Mesendoderm (in vitro differentiated cells): ENCODE measurements at regions not wholly inside any gene's neighbourhood (a gene's known extent, or its start where the extent isn't known, plus 50 kb on each side); places are given as distances from the start of the nearest gene placed in this dataset.

Experiments
- DNase-seq: peaks from one replicate; pipeline ENCODE4 v3.0.0; 2013
- H2AK5ac ChIP-seq: 2 replicates; pipeline ENCODE4 v1.6.1; 2013; ENCODE audit warnings: low read length, inconsistent platforms
- H2BK120ac ChIP-seq: 2 replicates; pipeline ENCODE4 v1.6.1; 2013; ENCODE audit warnings: low read depth, mild to moderate bottlenecking, low read length, moderate library complexity, mixed read lengths
- H2BK15ac ChIP-seq: replicated peaks from 2 replicates; pipeline ENCODE4 v1.6.1; 2013; ENCODE audit warnings: low read depth, mild to moderate bottlenecking, moderate library complexity
- H2BK5ac ChIP-seq: 2 replicates; pipeline ENCODE4 v1.6.1; 2013; ENCODE audit warnings: low read length, inconsistent platforms
- H3K18ac ChIP-seq: 2 replicates; pipeline ENCODE4 v1.6.1; 2013; ENCODE audit warnings: mild to moderate bottlenecking, low read length, mixed read lengths
- H3K23ac ChIP-seq: one replicate; pipeline ENCODE4 v1.6.1; 2013; ENCODE audit warnings: low read length
- H3K27ac ChIP-seq: 2 replicates; pipeline ENCODE4 v1.5.1; 2013; ENCODE audit warnings: low read depth, mild to moderate bottlenecking, inconsistent platforms, low read length, moderate library complexity
- H3K27me3 ChIP-seq: 2 replicates; pipeline ENCODE4 v1.6.1; 2013; ENCODE audit warnings: low read length, control low read depth, mild to moderate bottlenecking, inconsistent platforms; ENCODE audit not compliant: insufficient read depth, poor library complexity
- H3K36me3 ChIP-seq: 2 replicates; pipeline ENCODE4 v1.6.1; 2013; ENCODE audit warnings: low read length, inconsistent platforms; ENCODE audit not compliant: control insufficient read depth, insufficient read depth
- H3K4ac ChIP-seq: one replicate; pipeline ENCODE4 v1.6.1; 2013; ENCODE audit warnings: low read depth, mild to moderate bottlenecking, low read length, moderate library complexity
- H3K4me1 ChIP-seq: 2 replicates; pipeline ENCODE4 v1.6.1; 2013; ENCODE audit warnings: low read depth, low read length, inconsistent platforms; ENCODE audit not compliant: control insufficient read depth
- H3K4me2 ChIP-seq: 2 replicates; pipeline ENCODE4 v1.6.1; 2013; ENCODE audit warnings: low read length
- H3K4me3 ChIP-seq: 2 replicates; pipeline ENCODE4 v1.5.1; 2013; ENCODE audit warnings: mild to moderate bottlenecking, low read length
- H3K56ac ChIP-seq: one replicate; pipeline ENCODE4 v1.6.1; 2013; ENCODE audit warnings: low read length
- H3K79me1 ChIP-seq: 2 replicates; pipeline ENCODE4 v1.6.1; 2013; ENCODE audit warnings: low read length, inconsistent platforms
- H3K79me2 ChIP-seq: 2 replicates; pipeline ENCODE4 v1.6.1; 2013; ENCODE audit warnings: mild to moderate bottlenecking, low read length; ENCODE audit not compliant: control insufficient read depth, insufficient read depth
- H3K9ac ChIP-seq: 2 replicates; pipeline ENCODE4 v1.6.1; 2013; ENCODE audit warnings: low read length, inconsistent platforms
- H4K5ac ChIP-seq: one replicate; pipeline ENCODE4 v1.6.1; 2013; ENCODE audit warnings: low read length
- H4K8ac ChIP-seq: one replicate; pipeline ENCODE4 v1.6.1; 2013; ENCODE audit warnings: low read depth, mild to moderate bottlenecking, control low read depth, low read length, moderate library complexity
- WGBS: extraction: QIAGEN DNeasy Blood & Tissue Kit; methylation state at CpG from one replicate; pipeline ENCODE4 v1.1.7; 2013; ENCODE audit warnings: low lambda C conversion rate, missing lambda C conversion rate; ENCODE audit not compliant: insufficient coverage; ENCODE audit errors: extremely low coverage; 5-methylcytosine and 5-hydroxymethylcytosine counted together

DNA sequence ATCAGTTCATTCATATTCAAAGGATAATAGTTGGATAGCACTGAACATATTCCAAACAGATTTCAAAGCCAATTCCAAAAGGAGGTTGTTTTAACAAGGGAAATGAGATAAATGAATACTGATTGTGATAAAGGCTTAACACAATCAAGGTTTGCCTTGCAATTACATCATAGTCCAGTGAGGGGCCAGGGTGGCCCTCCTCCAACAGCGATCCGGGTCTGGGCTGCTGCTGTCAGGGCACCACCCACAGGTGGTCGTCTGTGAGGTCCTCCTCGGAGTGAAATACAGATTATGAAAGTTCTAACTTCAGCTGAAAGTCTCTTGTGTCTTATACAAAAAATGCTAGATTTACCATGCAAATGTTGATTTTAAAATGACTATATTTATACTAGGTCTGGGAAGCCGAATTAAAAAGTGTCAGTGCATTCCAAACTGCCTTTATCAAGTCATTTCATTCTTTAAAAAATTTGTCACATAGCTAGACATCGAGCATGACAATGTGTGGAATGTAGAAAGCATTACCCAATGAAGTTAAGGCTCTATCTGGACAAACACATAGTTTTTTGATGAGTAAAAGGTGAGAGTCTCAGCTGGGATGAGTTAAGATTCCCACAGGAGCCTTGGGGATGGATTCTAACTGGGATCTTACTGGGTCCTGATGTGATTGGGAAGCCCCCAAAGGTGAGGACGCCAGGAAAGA, 65.9 kb upstream of the SLC22A23 start:
- Histone ChIP-seq H3K4me2 (no peak overlapping the region), H3K79me1 (no peaks in the 10 kb centered on the region), H3K9ac (no peak overlapping the region), H3K79me2 (no peaks in the 10 kb centered on the region), H3K4me3 (no peak overlapping the region), H4K8ac (no peak overlapping the region), H4K5ac (no peak overlapping the region), H2BK120ac (no peak overlapping the region), H3K56ac (no peak overlapping the region), H3K36me3 (no peaks in the 10 kb centered on the region), H3K18ac (peak overlapping the region; percentile 25), H3K27me3 (no peaks in the 10 kb centered on the region), H3K27ac (no peak overlapping the region), H3K23ac (no peak overlapping the region), H2BK5ac (no peak overlapping the region), H2BK15ac (no peak overlapping the region), H3K4ac (no peak overlapping the region), H2AK5ac (no peak overlapping the region), H3K4me1 (no peaks in the 10 kb centered on the region)
- no CpG with 5 or more reads among the region's 7 CpGs for WGBS
- peak; percentile 77 for DNase-seq

DNA sequence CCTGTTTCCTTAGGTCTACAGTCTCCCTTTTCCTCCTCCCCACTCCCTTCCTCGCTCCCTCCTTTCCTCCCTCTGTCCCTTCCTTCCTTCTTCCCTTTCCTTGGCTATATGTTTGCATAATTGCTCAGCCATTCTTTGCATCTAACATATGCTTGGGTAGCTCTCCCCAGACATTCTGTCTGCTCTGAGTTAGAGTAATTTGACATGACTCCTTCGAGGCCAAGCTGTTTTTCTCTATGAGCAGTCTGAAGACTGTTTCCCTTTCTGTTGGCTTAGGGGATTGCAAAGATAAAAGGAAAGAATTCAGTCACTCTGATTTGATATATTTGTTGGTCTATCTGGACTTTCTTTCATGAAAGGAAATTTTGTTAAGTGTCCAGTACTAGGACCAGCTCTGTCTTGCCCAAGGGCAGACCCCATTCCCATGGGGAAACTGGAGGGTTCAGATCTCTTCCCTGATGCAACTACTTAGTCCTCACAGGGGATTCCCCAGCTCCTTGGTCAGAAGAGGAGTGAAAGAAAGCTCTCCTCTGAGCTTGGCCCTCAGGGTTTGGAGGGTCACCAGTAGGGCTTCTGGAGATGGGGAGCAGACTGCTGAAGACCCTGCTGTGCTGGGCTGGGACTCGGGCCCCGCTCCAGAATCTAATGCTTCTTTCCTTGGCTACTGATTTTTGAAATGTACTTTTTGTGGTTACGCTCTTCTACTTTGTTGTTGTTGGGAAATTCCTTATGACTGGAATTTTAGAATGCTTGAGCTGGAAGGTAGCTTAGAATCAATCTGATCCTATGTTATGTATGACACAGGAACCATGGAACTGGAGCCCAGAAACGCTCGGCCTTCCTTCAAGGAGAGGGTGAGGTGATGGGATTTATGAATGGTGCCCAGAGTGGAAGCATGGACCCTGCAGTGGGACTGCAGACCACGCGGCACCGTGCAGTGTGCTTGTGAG, 63.7 kb upstream of the SLC22A23 start:
- Histone ChIP-seq H2BK15ac (no peak overlapping the region), H2BK120ac (no peak overlapping the region), H3K27me3 (no peaks in the 10 kb centered on the region), H3K36me3 (no peaks in the 10 kb centered on the region), H3K27ac (no peak overlapping the region), H3K9ac (no peak overlapping the region), H3K4me3 (no peak overlapping the region), H3K23ac (no peak overlapping the region), H3K79me1 (no peaks in the 10 kb centered on the region), H3K4me1 (no peaks in the 10 kb centered on the region), H3K18ac (no peak overlapping the region), H3K4me2 (no peak overlapping the region), H2BK5ac (no peak overlapping the region), H2AK5ac (no peak overlapping the region), H4K8ac (no peak overlapping the region), H3K4ac (no peak overlapping the region), H4K5ac (no peak overlapping the region), H3K79me2 (no peaks in the 10 kb centered on the region), H3K56ac (no peak overlapping the region)
- no peak for DNase-seq
- no CpG with 5 or more reads among the region's 10 CpGs for WGBS

- peak; percentile 65 for DNase-seq
- Histone ChIP-seq H3K4me3 (no peak overlapping the region), H2AK5ac (no peak overlapping the region), H3K79me2 (no peaks in the 10 kb centered on the region), H3K4me1 (no peaks in the 10 kb centered on the region), H3K9ac (no peak overlapping the region), H3K79me1 (no peaks in the 10 kb centered on the region), H3K4me2 (no peak overlapping the region), H2BK120ac (no peak overlapping the region), H3K23ac (no peak overlapping the region), H2BK15ac (no peak overlapping the region), H4K5ac (no peak overlapping the region), H3K4ac (no peak overlapping the region), H4K8ac (no peak overlapping the region), H3K18ac (no peak overlapping the region), H3K56ac (peak overlapping the region; percentile 54), H2BK5ac (no peak overlapping the region), H3K27me3 (no peaks in the 10 kb centered on the region), H3K36me3 (no peaks in the 10 kb centered on the region), H3K27ac (no peak overlapping the region)
- WGBS, result no CpG with 5 or more reads among the region's 15 CpGs
Observed at GRCh38 chr6:3518356-3519190, 61.7 kb upstream of the SLC22A23 start.

DNA sequence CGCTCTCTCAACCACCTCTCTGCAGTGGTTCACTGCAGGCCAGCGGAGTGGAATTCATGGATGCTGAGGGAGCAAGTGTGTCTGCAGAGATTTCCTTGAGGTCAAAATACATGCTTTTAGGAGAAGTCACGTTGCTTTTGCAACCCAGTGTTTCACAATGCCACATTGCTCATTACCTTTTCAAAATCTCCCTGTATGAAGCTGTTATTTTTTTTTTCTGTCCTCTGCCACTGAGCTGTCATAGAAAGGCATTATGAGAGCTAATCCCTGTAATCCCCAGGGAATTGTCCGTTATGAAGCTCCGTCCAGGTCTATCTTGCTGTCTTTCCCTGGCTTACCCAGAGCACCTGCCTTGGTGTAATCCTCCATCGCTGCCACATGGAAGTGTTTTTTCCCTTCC, 60.5 kb upstream of the SLC22A23 start:
- H3K4me1 ChIP-seq, result no peaks in the 10 kb centered on the region
- no peaks in the 10 kb centered on the region for H3K79me1 ChIP-seq
- no peak overlapping the region for H4K8ac ChIP-seq
- H2BK15ac ChIP-seq, result no peak overlapping the region
- H3K9ac ChIP-seq, result no peak overlapping the region
- no peak for DNase-seq
- no peak overlapping the region for H3K4ac ChIP-seq
- no peak overlapping the region for H4K5ac ChIP-seq
- H3K4me2 ChIP-seq, result no peak overlapping the region
- no peaks in the 10 kb centered on the region for H3K27me3 ChIP-seq
- no peak overlapping the region for H2BK5ac ChIP-seq
- no peak overlapping the region for H3K18ac ChIP-seq
- no peaks in the 10 kb centered on the region for H3K36me3 ChIP-seq
- H3K79me2 ChIP-seq, result no peaks in the 10 kb centered on the region
- H3K4me3 ChIP-seq, result no peak overlapping the region
- no peak overlapping the region for H3K27ac ChIP-seq
- no peak overlapping the region for H2AK5ac ChIP-seq
- H3K23ac ChIP-seq, result no peak overlapping the region
- H2BK120ac ChIP-seq, result no peak overlapping the region
- H3K56ac ChIP-seq, result no peak overlapping the region
- no CpG with 5 or more reads among the region's 6 CpGs for WGBS

DNA sequence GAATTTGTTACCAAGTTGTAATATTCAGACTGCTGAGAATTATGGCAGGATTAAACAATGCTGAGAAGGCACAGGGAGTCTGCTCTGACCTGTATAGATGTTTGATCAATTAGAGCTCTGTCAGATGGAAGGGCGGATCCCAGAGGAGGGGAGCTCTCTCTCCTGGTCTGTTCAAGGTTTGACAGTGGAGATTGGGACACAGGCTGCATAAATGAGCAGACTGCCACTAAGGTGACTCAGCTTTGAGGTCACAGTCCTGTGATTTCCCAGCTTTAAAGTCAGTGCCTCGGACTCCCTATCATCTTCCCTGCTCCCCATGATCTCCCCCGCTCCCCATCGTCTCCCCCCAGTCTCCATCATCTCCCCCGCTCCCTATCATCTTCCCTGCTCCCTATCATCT, 59.2 kb upstream of the SLC22A23 start:
- no peaks in the 10 kb centered on the region for H3K27me3 ChIP-seq
- H2AK5ac ChIP-seq, result no peak overlapping the region
- no peak overlapping the region for H2BK15ac ChIP-seq
- no peak overlapping the region for H2BK120ac ChIP-seq
- no peak overlapping the region for H3K4me3 ChIP-seq
- H3K4ac ChIP-seq, result no peak overlapping the region
- no peak for DNase-seq
- no peak overlapping the region for H4K5ac ChIP-seq
- H3K56ac ChIP-seq, result no peak overlapping the region
- H3K4me2 ChIP-seq, result no peak overlapping the region
- no peak overlapping the region for H3K18ac ChIP-seq
- no peak overlapping the region for H3K23ac ChIP-seq
- no peaks in the 10 kb centered on the region for H3K79me1 ChIP-seq
- H3K36me3 ChIP-seq, result no peaks in the 10 kb centered on the region
- WGBS, result no CpG with 5 or more reads among the region's 5 CpGs
- no peak overlapping the region for H3K9ac ChIP-seq
- H3K27ac ChIP-seq, result no peak overlapping the region
- H3K79me2 ChIP-seq, result no peaks in the 10 kb centered on the region
- H3K4me1 ChIP-seq, result peaks cover 3% of the 10 kb centered on the region
- no peak overlapping the region for H2BK5ac ChIP-seq
- H4K8ac ChIP-seq, result no peak overlapping the region
